ENCODE measurements at regions not wholly inside any gene's neighbourhood (a gene's known extent, or its start where the extent isn't known, plus 50 kb on each side); places are given as distances from the start of the nearest gene placed in this dataset.

DNA sequence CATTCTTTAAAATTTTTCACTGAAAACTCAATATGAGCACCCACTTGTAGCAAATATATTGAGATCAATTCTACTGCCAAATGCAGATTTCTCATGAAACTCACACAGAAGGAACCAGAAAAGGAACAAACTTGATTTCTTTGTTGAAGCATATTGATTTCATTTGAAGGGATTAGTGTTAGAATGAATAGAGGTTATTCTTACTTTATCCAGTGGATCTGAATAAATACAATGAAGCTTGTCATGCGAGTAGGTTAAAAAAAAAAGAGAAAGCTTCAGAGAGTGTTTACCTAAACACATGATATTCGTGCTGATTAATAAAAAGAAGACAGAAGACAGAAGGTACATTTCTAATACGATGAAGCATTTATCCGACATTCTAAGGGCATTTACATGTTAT lies 226.7 kb upstream of the ZSWIM2 start:
- H3K27ac ChIP-seq (ENCODE audit: low read length) = no peak overlapping the region
- H3K9me3 ChIP-seq (ENCODE audit: control insufficient read depth, insufficient read depth, low read length) = no peaks in the 10 kb centered on the region
- 100% methylated on average over 1 of the region's 4 CpGs for WGBS (ENCODE audit: insufficient coverage, insufficient read length)
- no peaks in the 10 kb centered on the region for H3K27me3 ChIP-seq (ENCODE audit: control insufficient read depth, insufficient read depth, low read length)
- no peak overlapping the region for H3K4me3 ChIP-seq (ENCODE audit: low read length)
- no peak for DNase-seq (ENCODE audit: low read depth, low spot score)
- no peaks in the 10 kb centered on the region for H3K36me3 ChIP-seq (ENCODE audit: control insufficient read depth, insufficient read depth, low read length)
- H3K4me1 ChIP-seq (ENCODE audit: control insufficient read depth, insufficient read depth, low read length) = no peaks in the 10 kb centered on the region

DNA sequence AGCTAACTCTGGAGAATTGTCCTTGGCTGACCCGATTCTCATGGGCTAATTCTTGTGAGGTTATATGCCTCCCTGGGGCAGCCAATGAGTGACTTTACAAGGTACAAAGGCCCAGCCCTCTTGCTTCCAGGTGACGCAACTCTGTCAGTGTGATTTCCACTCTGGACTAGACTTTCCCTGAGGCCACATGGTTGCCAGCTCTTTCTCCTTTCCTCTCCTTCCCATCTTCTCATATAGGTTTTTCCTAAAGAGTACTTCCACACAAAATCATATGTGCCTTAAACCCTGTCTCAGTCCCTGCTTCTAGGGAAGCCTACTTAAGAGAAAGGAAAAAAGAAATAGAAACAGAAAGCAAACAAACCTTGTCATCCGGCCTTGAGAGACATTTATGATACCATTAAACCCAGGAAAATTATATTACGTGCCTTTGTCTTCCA lies 226.2 kb upstream of the ZSWIM2 start:
- Histone ChIP-seq H3K27me3 (ENCODE audit: control insufficient read depth, insufficient read depth, low read length) (no peaks in the 10 kb centered on the region), H3K36me3 (ENCODE audit: control insufficient read depth, insufficient read depth, low read length) (no peaks in the 10 kb centered on the region), H3K4me3 (ENCODE audit: low read length) (no peak overlapping the region), H3K27ac (ENCODE audit: low read length) (no peak overlapping the region), H3K9me3 (ENCODE audit: control insufficient read depth, insufficient read depth, low read length) (no peaks in the 10 kb centered on the region), H3K4me1 (ENCODE audit: control insufficient read depth, insufficient read depth, low read length) (no peaks in the 10 kb centered on the region)
- WGBS (ENCODE audit: insufficient coverage, insufficient read length) = no CpG with 5 or more reads among the region's 4 CpGs
- DNase-seq (ENCODE audit: low read depth, low spot score) = no peak

DNA sequence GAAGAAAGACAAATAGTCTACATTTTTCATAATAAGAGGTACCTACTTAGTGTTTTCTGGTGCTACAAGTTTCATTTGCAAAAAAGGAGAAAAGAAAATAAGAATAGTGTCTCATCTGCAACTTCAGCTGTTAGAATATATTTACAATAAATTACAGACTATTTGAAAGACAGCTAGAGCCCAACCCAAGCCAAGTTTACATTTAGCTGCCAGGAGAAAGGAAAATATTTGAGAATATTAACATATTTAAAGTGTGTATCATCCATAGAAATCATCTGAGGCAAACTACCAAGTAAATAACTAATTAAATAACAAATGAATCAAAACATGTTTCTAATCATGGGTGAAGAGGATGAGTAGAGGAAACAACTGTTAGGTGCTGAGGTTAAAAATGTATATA lies 209.2 kb upstream of the ZSWIM2 start:
- H3K9me3 ChIP-seq (ENCODE audit: control insufficient read depth, insufficient read depth, low read length) = no peaks in the 10 kb centered on the region; the same call in 1 of the 2 replicates
- no peak overlapping the region for H3K27ac ChIP-seq (ENCODE audit: low read length)
- H3K27me3 ChIP-seq (ENCODE audit: control insufficient read depth, insufficient read depth, low read length) = no peaks in the 10 kb centered on the region
- H3K36me3 ChIP-seq (ENCODE audit: control insufficient read depth, insufficient read depth, low read length) = no peaks in the 10 kb centered on the region
- H3K4me3 ChIP-seq (ENCODE audit: low read length) = no peak overlapping the region
- DNase-seq (ENCODE audit: low read depth, low spot score) = no peak
- H3K4me1 ChIP-seq (ENCODE audit: control insufficient read depth, insufficient read depth, low read length) = no peaks in the 10 kb centered on the region

DNA sequence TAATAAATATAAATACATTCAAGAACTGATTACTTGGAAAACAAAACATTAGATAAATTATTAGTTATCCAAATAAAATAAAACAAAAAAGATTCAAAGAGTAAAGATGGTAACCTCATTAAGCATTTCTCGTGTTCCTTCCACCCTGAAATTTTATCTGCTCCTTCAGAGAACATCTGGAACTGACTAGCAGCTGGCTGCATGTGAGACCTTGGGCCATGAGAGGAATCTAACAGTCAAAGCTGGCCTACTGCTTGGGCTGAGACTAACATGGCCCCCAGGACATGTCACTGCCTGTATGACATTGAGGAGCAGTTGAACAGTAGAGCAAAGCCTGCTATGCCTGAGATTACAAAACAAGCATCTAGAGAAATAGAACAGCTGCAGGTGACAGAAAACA lies 208.5 kb upstream of the ZSWIM2 start:
- DNase-seq (ENCODE audit: low read depth, low spot score) = no peak
- no peaks in the 10 kb centered on the region for H3K27me3 ChIP-seq (ENCODE audit: control insufficient read depth, insufficient read depth, low read length)
- H3K4me1 ChIP-seq (ENCODE audit: control insufficient read depth, insufficient read depth, low read length) = no peaks in the 10 kb centered on the region
- WGBS (ENCODE audit: insufficient coverage, insufficient read length) = no CpG with 5 or more reads among the region's 1 CpG
- H3K27ac ChIP-seq (ENCODE audit: low read length) = no peak overlapping the region
- H3K9me3 ChIP-seq (ENCODE audit: control insufficient read depth, insufficient read depth, low read length) = no peaks in the 10 kb centered on the region; the same call in 1 of the 2 replicates
- H3K36me3 ChIP-seq (ENCODE audit: control insufficient read depth, insufficient read depth, low read length) = no peaks in the 10 kb centered on the region
- no peak overlapping the region for H3K4me3 ChIP-seq (ENCODE audit: low read length)

DNA sequence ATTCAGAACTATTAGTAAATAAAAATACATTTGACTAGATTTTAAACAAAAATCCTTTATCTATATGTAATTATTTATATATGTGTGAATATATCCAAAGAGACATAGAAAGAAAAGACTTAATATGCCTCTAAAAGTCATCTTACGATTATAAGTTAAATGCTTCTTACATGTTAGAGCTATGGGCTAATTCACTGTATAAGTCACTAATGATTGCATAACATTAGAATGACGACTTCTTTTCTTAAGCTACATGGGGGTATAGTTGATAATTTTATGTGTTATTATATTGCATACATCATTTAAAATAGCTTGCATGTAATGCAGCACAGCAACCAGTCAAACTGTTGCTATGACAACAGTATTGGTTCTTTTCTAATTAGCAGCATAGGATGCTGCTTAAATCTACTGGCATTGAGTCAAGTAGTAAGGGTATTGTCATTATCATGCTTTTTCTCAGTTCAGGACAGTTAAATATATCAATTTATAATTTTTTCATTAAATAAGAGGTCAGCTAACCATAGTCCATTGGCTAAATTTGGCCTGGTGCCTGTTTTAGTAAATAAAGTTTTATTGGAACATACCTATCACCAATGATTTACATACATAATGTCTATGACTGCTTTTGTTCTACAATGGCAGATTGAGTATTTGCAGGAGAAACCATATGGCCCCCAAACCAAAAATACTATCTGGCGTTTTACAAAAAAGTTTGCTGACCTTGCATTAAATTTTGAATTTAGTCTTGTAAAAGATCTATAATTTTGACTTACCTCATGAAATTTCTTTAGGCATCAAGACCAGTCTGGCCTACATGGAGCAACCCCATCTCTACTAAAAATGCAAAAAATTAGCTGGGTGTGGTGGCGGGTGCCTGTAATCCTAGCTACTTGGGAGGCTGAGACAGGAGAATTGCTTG lies 207.7 kb upstream of the ZSWIM2 start:
- no peaks in the 10 kb centered on the region for H3K27me3 ChIP-seq (ENCODE audit: control insufficient read depth, insufficient read depth, low read length)
- WGBS (ENCODE audit: insufficient coverage, insufficient read length) = no CpG with 5 or more reads among the region's 4 CpGs
- no peak overlapping the region for H3K27ac ChIP-seq (ENCODE audit: low read length)
- H3K36me3 ChIP-seq (ENCODE audit: control insufficient read depth, insufficient read depth, low read length) = no peaks in the 10 kb centered on the region
- DNase-seq (ENCODE audit: low read depth, low spot score) = no peak
- H3K4me1 ChIP-seq (ENCODE audit: control insufficient read depth, insufficient read depth, low read length) = no peaks in the 10 kb centered on the region
- no peaks in the 10 kb centered on the region; the same call in 1 of the 2 replicates for H3K9me3 ChIP-seq (ENCODE audit: control insufficient read depth, insufficient read depth, low read length)
- no peak overlapping the region for H3K4me3 ChIP-seq (ENCODE audit: low read length)

DNA sequence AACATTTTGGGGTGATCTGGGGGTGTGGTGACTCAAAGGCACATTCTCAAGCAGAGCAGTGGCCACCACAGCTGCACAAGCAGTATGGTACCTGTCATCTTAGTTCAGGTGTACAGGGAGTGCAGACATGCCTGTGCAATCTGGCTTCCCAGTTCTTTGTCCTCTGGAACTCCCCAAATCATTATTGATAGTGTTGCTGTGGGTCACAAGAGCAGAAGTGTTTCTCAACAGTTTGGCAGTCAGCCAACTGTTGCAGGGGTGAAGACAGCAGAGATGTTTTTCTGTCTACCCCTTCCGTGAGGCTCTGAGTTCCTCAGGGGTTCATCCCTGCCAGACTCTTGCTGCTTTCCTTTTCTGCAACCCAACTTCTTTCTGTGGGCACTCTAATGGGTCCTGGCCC lies 206.5 kb upstream of the ZSWIM2 start:
- Histone ChIP-seq H3K9me3 (ENCODE audit: control insufficient read depth, insufficient read depth, low read length) (no peaks in the 10 kb centered on the region; the same call in 1 of the 2 replicates), H3K36me3 (ENCODE audit: control insufficient read depth, insufficient read depth, low read length) (no peaks in the 10 kb centered on the region), H3K4me1 (ENCODE audit: control insufficient read depth, insufficient read depth, low read length) (no peaks in the 10 kb centered on the region), H3K4me3 (ENCODE audit: low read length) (no peak overlapping the region), H3K27me3 (ENCODE audit: control insufficient read depth, insufficient read depth, low read length) (no peaks in the 10 kb centered on the region), H3K27ac (ENCODE audit: low read length) (no peak overlapping the region)
- DNase-seq (ENCODE audit: low read depth, low spot score) = no peak
- no CpG with 5 or more reads among the region's 1 CpG for WGBS (ENCODE audit: insufficient coverage, insufficient read length)

DNA sequence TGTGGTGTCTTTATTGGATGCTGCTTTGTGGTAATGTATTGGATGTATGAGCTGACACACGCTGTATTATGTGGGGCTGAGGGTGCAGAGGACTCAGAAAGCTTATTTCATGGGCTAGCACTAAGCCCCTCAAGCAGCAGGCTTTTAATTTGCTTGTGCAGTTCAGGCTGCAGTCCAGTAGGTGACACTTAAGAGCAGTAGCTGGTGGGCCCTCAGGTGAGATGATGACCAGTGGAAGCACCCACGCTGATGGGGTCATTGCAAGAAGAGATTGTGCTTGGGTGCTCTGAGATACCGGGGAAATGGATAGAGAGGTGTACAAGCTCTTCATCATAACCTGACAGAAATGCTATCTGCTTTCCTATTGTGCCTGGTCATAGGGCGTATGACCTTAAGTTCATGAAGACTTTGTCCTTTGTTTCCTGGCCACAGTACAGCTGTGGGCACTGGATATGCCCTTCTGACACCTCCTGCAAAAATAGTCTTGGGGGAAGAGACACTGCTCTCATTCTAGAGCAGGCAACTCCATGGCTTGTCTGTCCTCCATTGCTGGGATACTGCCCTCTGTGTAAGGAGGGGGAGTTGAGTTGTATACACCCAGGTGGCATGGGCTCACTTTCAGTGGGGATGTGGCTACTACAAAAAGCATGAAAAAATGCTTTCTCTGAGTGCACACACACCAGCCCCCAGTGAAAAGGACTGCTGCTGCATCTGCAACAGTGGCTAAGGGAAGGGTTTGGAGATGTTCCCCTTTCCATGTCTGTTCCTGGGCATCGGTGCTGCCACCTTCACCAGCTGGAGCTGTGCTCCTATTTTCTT lies 205.7 kb upstream of the ZSWIM2 start:
- WGBS (ENCODE audit: insufficient coverage, insufficient read length) = no CpG with 5 or more reads among the region's 5 CpGs

DNA sequence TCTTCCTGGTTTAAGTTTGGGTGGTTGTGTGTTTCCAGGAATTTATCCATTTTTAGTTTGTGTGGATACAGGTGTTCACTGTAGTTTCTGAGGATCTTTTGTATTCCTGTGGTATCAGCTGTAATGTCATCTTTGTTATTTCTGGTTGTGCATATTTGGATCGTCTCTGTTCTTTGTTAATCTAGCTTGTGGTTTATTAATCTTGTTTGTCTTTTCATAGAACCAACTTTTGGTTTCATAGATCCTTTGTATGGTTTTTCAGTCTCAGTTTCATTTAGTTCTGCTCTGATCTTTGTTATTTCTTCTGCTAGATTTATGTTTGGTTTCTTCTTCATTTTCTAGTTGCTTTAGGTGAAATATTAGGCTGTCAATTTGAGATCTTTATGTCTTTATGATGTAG lies 202.4 kb upstream of the ZSWIM2 start:
- H3K4me1 ChIP-seq (ENCODE audit: control insufficient read depth, insufficient read depth, low read length) = no peaks in the 10 kb centered on the region
- DNase-seq (ENCODE audit: low read depth, low spot score) = no peak
- no peak overlapping the region for H3K4me3 ChIP-seq (ENCODE audit: low read length)
- no peak overlapping the region for H3K27ac ChIP-seq (ENCODE audit: low read length)
- no CpG with 5 or more reads among the region's 1 CpG for WGBS (ENCODE audit: insufficient coverage, insufficient read length)
- H3K9me3 ChIP-seq (ENCODE audit: control insufficient read depth, insufficient read depth, low read length) = no peaks in the 10 kb centered on the region; the same call in 1 of the 2 replicates
- no peaks in the 10 kb centered on the region for H3K27me3 ChIP-seq (ENCODE audit: control insufficient read depth, insufficient read depth, low read length)
- H3K36me3 ChIP-seq (ENCODE audit: control insufficient read depth, insufficient read depth, low read length) = no peaks in the 10 kb centered on the region

More for the DNA sequence above, 205.7 kb upstream of the ZSWIM2 start:
- Histone ChIP-seq H3K9me3 (ENCODE audit: control insufficient read depth, insufficient read depth, low read length) (no peaks in the 10 kb centered on the region; the same call in 1 of the 2 replicates), H3K27ac (ENCODE audit: low read length) (no peak overlapping the region), H3K4me1 (ENCODE audit: control insufficient read depth, insufficient read depth, low read length) (no peaks in the 10 kb centered on the region), H3K27me3 (ENCODE audit: control insufficient read depth, insufficient read depth, low read length) (no peaks in the 10 kb centered on the region), H3K36me3 (ENCODE audit: control insufficient read depth, insufficient read depth, low read length) (no peaks in the 10 kb centered on the region), H3K4me3 (ENCODE audit: low read length) (no peak overlapping the region)
- DNase-seq (ENCODE audit: low read depth, low spot score) = peak; percentile 9

DNA sequence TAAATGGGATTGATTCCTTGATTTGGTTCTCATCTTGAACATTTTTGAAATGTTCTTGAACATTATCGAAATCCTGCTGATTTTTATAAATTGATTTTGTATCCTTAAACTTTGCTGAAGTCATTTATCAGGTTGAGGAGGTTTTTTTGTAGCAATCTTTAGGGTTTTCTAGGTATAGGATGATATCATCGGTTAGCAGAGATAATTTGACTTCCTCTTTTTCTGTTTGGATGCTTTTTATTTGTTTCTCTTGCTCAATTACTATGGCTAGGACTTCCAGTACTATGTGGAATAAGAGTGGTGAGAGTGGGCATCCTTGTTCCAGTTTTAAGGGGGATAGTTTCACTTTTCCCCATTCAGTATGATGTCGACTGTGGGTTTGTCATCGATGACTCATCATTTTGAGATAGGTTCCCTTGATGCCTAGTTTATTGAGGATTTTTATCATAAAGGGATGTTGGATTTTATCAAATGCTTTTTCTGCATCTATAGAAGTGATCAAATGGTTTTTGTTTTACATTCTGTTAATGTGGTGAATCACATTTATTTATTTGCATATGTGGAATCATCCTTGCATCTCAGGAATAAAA lies 201.5 kb upstream of the ZSWIM2 start:
- H3K9me3 ChIP-seq (ENCODE audit: control insufficient read depth, insufficient read depth, low read length) = no peaks in the 10 kb centered on the region; the same call in 1 of the 2 replicates
- no peaks in the 10 kb centered on the region for H3K27me3 ChIP-seq (ENCODE audit: control insufficient read depth, insufficient read depth, low read length)
- H3K4me3 ChIP-seq (ENCODE audit: low read length) = no peak overlapping the region
- H3K36me3 ChIP-seq (ENCODE audit: control insufficient read depth, insufficient read depth, low read length) = no peaks in the 10 kb centered on the region
- DNase-seq (ENCODE audit: low read depth, low spot score) = no peak
- no peak overlapping the region for H3K27ac ChIP-seq (ENCODE audit: low read length)
- H3K4me1 ChIP-seq (ENCODE audit: control insufficient read depth, insufficient read depth, low read length) = no peaks in the 10 kb centered on the region
- no CpG with 5 or more reads among the region's 4 CpGs for WGBS (ENCODE audit: insufficient coverage, insufficient read length)

DNA sequence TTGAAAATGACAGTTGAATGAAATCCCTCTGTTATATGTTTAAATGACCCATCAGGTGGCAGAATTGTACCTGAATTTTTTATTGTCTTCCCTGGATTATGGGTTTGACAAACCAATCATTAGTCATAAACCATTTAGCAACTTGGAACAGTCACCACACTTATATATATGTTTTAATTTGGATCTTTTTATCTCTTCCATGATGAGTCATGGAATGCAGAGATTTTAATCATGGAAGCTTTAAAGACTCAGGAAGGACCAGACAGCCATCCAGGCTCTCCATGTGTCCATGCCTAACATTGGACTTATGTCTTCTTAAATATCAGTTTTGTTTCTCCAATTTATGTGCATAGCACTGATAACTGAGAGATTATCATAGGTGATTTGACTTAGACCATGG lies 188.3 kb upstream of the ZSWIM2 start:
- no peak for DNase-seq (ENCODE audit: low read depth, low spot score)
- Histone ChIP-seq H3K27ac (ENCODE audit: low read length) (no peak overlapping the region), H3K36me3 (ENCODE audit: control insufficient read depth, insufficient read depth, low read length) (no peaks in the 10 kb centered on the region), H3K4me3 (ENCODE audit: low read length) (no peak overlapping the region), H3K9me3 (ENCODE audit: control insufficient read depth, insufficient read depth, low read length) (no peaks in the 10 kb centered on the region), H3K4me1 (ENCODE audit: control insufficient read depth, insufficient read depth, low read length) (no peaks in the 10 kb centered on the region), H3K27me3 (ENCODE audit: control insufficient read depth, insufficient read depth, low read length) (no peaks in the 10 kb centered on the region)

All from iPS DF 6.9 (cell line).